Activated CD4-positive, alpha-beta T cell treated with anti-CD3 and anti-CD28 coated beads, Interleukin-2, amount 50 U/mL, for 24 hours (primary cell): ENCODE measurements at regions not wholly inside any gene's neighbourhood (a gene's known extent, or its start where the extent isn't known, plus 50 kb on each side); places are given as distances from the start of the nearest gene placed in this dataset.
A peak's percentile ranks its signal among the peaks of the same experiment; 100 is the strongest.
"Not testable (repeated sequence)": the region's sequence is repeated elsewhere in the genome, so short reads cannot be mapped to it uniquely, and the experiment has no call there.

ENCODE experiments used
- DNase-seq, 2 donors: peaks; one replicate each; pipeline ENCODE4 v3.0.0-alpha.2; 2020; ENCODE audit warnings: low read depth in 1 of 2, low spot score in 1 of 2

DNA sequence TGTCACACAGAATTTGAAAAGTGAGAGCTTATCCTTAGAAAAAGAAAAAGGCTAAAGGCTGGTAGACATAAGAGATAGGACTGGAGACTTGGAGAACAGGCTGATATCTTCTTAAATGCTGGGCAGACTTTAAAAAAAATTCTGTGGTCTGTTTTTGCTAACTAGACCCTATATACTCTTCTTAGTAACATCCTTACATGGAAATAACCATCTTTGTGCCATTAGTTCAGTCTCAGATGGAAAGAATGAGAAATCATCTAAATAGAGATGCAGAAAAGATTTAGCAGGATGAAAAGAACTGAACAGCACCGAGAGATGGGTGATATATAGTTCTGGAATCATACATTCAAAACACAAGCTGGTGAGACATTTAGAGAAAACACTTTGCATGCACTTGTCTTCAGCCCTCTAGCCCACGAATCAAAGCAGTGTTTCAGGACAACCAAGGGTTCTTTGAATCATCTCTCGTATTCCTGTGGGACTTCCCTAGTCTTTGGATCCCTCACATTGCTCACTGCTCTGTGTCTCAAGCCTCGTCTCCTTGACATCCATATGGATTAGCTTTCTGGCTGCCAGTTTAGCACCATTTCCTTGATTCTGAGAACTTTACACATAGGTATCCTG is 93.0 kb upstream of the LYSMD4 start:
- peak in 1 of 2 donors; percentile 25 for DNase-seq

DNA sequence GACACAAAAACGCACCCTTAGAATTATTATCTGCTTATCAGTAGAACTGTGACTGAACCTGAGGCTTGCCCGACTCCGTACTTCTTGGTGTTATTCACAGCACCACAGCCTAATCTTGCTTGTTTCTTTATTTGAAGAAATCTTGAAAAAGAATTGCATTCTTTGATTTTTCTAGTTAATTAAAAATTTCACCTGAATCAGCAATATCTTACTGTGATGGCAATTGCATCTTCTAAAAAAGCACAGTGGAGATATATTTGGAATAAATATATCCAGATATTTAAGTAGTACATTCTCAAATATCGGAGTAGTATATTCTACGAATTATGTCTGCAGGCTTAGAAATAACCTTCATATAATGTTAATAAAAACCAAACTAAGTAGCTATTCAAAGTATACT is 90.1 kb upstream of the LYSMD4 start:
- no peak for DNase-seq

DNA sequence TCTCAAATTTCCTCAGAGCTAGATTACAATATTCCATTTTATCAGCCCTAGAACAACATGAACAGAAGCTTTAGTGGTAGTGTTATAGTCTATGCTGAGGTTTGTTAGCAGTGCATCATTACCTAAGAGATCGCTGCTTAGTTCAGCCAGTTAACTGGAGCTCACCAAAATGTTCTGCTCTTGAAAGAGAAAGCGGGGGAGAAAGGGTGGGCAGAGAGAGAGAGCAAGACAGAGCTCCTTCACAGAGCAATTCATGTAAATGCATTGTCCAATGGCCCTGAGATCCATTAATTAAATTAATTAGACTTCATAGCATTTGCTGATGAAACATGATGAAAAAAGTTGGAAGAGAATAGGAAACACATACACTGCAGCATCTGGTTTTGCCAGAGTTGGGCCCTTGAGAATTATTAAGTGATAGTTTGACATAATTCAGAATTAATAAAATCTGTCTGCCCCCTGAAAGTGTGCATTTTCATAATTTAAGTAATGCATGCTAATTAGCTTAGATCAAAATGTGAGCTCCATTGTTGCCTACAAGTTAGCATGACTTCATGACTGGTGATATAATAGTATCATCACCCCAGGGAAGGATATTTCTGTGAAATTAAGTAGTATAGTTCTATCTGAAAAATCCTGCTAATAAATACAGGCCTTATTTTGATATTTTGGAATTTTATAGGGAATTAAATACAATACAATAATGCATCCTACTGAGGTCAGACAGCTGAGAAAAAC is 86.9 kb upstream of the LYSMD4 start:
- DNase-seq = no peak

DNA sequence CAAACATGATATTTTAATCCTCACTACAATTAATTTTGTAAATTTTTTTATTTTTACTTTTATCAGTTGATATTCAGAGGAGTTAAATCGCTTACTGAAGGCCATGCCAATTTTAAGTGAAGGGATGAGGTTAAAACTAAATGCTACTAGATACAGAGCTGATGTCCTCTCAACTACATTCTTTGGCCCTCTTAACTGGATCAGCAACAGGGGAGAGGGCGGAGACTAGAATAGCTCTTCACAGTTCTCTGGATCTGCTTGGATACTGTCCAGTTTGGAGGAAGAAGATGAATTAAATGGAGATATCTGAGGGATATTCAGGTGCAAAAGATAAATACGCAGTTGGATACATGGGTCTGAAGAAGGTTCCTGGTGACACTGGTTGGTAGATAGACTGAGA is 85.6 kb upstream of the LYSMD4 start:
- DNase-seq = no peak

DNA sequence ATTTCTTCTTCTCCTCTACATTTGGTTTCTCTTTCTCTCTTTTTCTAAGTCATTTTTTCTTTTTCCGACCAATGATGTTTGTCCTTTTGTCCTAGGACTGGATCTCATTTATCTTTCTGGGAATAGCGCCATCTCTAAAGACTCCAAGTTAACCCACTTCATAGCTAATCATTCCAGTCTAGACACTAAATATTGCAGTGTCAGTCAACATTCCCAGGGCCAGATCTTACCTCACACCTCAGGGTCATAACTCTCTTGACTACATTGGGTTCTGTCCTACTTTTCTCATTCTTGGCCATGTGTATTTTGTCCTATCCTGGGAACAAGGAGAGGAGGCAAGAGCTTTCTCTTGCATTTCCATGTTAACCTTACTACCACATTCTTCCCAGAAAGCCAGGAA is 83.6 kb upstream of the LYSMD4 start:
- DNase-seq = not testable (repeated sequence)

DNA sequence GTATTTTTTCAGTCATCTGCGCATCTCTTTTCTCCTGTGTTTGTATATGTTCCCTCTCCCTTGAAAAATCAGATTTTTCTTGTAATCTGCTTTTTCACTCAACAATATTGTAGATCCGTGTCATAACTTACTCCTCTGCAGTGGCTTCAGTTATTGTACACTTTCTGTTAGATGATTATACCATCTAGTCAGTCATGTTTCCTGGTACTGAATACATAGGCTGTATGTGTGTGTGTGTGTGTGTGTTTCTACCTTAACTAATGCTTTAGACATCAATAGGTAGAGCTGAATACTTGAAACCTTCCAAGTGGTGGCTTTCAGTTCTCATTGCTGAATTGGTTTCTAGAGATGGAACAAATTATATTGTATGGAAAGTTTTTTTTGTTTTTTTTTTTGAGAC is 77.4 kb upstream of the LYSMD4 start:
- not testable (repeated sequence) for DNase-seq

DNA sequence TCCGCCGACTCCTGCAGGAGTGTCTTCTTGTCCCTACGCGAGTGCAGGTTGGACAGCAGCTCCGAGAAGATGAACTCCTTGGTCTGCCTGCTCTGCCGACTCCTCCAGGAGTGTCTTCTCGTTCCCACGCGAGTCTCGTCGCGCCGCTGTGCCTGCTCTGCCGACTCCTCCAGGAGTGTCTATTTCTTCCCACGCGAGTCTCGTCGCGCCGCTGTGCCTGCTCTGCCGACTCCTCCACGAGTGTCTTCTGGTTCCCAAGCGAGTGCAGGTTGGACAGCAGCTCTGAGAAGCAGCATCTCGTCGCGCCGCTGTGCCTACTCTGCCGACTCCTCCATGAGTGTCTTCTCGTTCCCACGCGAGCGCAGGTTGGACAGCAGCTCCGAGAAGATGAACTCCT is 66.6 kb upstream of the LYSMD4 start:
- not testable (repeated sequence) for DNase-seq

DNA sequence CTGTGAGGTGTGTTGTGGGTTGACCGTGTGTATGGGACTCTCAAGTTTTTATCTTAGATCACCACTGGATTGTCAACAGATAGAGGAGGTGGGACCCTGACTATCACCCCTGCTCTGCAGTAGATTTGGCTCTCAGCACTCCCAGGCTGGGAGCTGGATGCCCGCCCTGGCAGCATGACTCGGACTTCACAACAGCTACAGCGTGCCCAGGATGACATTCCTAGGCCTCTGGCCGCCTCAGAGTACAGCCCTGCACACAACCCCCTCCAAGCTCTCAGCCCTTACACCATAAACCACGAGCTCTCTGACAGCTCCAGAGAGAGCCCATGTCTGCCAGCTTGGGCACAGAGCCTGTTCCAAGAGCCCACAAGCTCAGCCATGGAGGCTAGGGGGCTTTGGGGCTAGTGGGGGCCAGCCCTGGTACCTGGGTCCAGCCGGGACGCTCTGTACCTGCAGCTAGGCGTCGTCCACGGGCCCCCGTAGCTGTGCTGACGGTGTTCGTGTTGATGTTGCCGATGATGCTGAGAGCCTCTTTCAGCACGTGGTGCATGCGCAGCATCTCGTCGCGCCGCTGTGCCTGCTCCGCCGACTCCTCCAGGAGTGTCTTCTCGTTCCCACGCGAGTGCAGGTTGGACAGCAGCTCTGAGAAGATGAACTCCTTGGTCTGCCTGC is 66.1 kb upstream of the LYSMD4 start:
- DNase-seq = not testable (repeated sequence)

DNA sequence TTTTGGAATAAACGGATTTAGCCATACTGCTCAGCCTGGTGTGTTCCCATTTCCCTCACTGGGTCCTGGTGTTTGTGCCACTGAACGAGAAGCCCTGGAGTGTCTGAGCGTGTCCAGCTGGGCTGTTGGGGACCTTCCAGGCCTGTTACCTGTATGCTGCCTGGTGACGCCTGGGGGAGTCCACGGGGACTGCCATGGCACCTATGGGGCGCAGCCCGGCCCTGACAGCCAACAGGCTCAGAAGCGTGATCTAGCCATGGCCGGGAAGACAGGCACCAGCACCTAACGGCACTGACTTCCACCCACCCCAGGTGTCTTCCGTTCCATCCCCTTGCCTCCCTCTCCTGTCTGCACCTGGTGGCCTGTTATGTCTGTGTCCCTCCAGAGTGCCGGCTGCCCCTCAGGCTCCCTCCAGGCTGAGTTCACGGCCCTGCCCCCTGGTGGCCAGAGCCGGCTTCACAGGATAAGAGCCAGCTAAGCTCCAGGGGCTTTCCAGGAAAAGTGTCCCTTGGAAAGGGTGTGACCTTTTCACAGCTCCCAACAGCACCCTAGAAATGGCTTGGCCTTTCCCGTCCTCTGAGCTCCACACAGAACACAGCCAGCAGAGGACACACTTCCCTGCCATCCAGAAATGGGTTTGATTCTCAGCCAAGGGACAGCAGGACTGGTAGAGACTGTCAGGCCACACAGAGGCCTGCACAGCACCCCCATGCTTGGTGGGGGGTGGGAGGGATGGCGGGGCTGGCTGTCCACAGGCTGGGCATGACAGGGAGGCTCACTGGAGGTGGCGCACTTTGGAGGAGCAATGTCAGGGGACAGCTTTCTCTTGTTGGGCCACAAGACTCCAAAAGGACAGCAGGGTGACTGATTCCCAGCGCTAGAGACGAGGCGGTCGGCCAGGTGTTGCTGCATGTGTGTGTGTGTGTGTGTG is 64.0 kb upstream of the LYSMD4 start:
- not testable (repeated sequence) for DNase-seq

DNA sequence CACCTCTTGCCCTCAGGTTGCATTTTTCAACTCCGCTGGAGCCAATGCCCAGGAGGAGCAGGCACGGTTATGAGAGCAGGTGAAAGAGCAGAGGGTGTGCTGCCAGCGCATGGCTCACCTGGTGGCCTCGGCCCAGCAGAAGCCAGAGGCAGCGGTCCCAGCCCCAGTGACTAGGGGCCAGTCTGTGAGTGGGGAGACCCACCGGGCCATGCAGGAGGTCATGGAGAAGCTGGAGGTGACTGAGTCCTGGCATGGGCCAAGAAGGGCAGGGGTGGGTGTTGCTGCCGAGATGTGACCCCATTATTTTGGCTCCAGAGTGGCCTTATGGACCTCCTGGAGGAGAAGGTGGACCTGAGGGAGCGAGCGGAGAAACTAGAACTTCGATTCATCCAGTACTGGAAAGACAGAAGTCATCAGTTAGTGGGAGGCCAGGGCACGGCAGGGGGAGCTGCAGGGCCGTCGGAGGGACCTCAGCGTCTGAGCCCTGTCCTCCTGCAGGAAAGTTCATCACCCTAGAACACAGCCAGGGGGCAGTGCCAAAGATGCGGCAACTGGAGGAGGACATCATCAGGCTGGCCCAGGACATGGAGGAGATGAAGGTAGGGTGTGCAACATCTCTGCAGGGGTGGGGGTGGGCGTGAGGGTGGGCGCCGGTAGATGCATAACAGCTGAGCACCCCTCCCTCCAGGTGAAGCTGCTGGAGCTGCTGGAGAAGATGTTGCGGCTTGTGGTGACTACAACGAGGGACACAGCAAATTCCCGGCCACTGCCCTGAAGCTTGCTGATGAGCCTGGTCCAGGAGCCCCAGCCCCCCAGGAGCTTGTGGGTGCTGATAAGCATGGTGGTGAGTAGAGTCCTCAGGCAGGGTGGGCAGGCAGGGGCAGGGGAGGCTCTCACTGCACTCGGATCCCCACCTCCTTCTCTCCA is 58.9 kb upstream of the LYSMD4 start:
- not testable (repeated sequence) for DNase-seq

DNA sequence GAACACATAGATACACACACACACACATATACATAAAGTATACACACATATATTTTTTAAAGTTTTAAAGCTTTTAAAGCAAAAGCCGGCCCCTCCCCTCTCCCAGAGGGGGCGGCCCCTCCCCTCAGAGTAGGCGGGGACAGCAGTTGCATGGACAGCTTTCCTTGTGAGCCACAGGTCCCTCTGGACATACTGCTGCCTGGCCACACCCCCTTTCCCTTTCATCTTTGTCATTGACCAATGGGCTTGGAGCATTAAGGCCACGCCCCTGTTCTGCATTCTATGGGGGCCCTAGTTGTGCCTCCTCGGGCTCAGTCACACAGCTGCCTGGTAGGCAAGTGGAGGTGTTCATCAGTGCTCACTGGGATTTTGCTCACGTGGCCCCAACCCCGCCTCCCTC is 57.5 kb upstream of the LYSMD4 start:
- DNase-seq = not testable (repeated sequence)

DNA sequence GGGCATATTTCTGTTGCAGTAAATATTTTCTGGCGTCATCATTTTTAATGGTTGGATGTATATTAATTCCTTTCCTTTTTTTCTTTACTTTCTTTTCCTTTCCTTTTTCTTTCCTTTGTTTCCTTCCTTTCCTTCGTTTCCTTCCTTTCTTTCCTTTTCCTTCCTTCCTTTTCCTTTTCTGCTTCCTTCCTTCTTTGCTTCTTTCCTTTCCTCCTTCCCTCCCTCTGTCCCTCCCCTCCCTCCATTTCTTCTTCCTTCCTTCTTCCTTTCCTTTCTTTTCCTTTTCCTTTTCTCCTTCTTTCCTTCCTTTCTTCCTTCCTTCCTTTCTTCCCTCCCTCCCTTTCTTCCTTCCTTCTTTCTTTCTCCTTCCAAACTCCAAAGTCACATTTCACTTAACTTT is 54.9 kb upstream of the LYSMD4 start:
- no peak for DNase-seq

DNA sequence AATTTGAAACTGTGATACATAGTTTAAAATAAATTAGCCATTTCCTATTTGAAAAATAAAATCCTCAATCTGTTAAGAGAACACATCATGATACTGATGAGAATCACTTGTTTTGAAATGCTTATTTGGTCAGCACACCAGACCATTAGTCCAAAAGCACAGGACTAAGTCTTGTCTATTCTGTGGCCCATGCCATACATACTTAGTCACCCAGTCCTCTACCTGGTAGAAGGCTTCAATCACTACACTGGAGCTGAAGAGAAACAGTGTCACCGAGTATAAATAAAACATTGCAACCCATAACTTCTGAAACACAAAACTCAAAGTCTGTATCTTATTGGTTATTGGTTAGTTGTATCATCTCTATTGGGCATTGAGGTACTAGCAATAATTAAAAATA is 51.6 kb upstream of the LYSMD4 start:
- DNase-seq = not testable (repeated sequence)

DNA sequence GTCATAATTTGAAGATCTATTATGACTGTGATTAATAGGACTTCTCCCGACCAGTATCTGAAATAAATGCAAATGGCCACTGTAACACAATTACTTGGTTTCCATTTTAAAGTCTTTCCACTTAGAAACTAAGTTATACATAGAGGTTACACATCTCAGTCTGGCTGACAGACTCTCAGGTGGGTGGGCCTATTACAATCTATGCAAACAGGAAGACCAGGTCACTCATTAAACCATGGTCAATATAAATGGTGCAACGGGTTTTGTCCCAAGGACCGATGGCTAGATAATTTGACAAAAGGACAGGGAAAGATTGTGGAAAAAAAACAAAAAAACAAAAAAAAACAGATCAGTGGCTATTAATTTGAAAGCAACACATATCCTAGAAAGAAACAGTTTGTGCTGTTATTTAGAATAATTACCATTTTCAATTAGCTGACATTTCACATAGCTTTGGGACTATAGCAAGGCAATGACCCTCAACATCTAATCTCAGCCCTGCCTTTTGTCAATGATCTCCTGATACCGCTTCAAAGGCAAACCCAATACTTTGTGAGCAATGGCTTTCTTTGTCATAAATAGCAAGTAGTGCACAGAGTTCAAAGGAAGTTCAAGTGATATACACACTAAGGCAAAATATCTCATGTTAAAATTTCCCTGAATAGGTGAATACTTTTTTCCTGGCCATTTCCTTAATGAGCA is 50.8 kb upstream of the LYSMD4 start:
- not testable (repeated sequence) for DNase-seq
